SK-N-SH (cell line): ENCODE measurements at regions not wholly inside any gene's neighbourhood (a gene's known extent, or its start where the extent isn't known, plus 50 kb on each side); places are given as distances from the start of the nearest gene placed in this dataset.

Experiments
- FOXM1 ChIP-seq: IDR thresholded peaks from 2 replicates; pipeline ENCODE4 v1.4.0; 2012; ENCODE audit warnings: low read depth, mild to moderate bottlenecking
- TCF12 ChIP-seq: IDR thresholded peaks from 2 replicates; pipeline ENCODE4 v1.4.0; 2012

DNA sequence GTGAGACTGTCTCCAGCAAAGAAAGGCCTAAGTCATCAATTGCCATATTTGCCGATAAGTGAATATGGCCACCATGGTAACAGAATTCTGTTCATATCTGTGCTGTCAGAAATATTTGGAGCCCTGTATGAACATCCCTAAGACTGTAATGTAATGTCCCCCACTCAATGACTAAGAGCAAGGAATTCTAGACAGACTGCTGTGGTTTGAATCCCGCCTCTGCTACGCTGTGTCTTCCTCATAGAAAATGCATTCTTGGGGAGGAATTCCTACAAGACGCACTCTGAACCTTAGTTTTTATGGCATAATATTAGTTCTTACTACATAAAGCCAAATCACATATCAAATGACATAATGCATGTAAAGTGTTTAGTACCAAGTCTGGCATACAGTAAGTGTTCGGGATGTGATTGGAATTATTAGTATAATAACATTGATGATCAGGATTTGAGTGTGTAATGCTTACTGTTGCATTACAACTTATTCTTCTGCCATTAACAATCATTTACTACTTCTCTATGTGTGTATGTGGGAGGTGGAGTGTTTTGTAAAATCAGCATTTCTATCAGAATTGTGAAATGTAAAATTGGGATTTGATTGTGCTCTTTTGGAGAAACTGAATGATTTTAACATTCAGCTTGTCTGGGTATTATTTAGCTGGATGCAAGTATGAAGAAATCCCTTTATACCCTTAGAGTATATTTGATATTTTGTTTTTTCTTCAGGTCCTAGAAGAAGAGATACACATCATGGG, 103.0 kb downstream of the OLIG3 start:
- TF ChIP-seq TCF12, result no peak
- no peak for TF ChIP-seq FOXM1
